ENCODE measurements at regions not wholly inside any gene's neighbourhood (a gene's known extent, or its start where the extent isn't known, plus 50 kb on each side); places are given as distances from the start of the nearest gene placed in this dataset.
A peak's percentile ranks its signal among the peaks of the same experiment; 100 is the strongest.

DNA sequence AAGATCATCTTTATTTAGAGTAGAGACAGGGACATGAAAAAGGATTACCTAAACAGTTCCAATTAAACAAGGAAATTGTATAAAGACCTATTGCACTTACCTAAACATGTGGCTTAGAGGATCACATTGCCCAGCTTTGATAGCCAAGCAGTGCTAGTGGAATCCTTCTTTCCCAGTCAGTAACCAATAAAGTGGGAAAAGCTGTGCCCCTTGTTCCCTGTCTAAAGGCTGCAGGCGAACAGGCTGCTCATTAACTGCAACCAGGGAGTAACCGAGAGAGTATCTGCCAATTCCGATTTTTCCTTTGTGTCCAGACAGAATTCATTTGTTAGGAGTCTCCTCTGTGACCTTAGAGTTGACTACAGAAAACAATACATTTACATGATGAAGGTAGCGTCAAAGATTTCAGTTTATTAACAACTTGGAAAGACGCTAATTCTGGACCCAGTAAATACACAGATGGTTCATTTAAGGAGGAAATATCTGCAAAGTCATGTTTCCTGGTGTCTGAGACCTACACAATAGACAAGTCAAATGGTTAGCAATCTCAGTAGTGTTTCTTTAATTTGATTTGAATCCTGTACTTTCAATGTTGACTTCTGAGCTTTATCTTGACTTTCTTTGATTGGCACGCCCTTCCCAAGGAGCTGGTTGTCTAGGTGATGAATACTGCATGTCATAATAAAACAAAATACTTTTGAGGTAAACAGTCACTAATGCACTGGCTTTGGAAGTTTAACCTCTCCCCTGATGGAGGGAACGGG, 57.3 kb upstream of the MET start:
- DNase-seq (ENCODE audit: low read depth) = peak; percentile 44
- in situ Hi-C loops (cut with HindIII; ENCODE audit: low pct_unique_long_range_greater_than_20kb, low sequenced_read_pairs) = no loop called here

DNA sequence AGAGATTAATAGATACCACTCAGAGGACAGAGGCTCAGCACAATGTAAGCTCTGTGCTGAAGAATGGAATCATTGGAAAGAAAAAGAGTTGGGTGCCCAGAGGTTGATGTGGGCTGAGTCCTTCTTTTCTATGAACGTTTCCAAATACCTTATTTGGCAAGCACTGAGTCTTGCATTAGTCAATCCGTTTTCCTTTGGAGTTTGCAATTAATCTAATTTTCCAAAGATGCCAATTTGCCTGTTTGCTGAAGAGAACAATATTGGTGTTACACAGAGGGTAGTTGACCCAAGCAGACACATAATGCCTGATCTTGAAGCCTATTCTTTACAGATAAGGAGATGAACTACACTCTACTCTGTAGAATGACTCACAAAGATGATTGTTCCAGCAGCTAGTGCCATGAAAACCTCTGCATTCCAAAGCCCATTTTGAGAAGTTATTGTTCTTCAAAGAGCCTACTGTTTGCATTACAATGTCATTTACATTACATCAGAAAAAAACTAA, 55.4 kb upstream of the MET start:
- no peak for DNase-seq (ENCODE audit: low read depth)
- in situ Hi-C loops (cut with HindIII; ENCODE audit: low pct_unique_long_range_greater_than_20kb, low sequenced_read_pairs) = no loop called here

DNA sequence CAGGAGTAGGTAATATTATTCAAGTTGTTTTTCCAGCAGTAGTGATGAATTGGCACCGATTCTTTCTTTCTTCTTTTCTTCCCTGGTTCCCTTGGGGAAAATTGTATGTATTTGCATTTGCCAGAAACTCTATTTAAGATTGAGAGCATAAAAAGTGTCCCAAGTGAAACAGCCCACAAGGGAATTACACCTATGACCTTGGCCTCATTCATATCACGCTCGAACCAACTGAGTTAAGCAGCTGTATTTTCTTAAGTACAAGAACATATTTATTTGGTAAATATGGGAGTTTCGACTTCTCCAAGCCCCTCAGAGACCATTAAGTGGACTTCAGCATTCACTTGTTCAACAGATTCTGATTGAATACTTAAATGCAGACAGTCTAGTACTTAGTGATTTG, 54.1 kb upstream of the MET start:
- no peak for DNase-seq (ENCODE audit: low read depth)
- in situ Hi-C loops (cut with HindIII; ENCODE audit: low pct_unique_long_range_greater_than_20kb, low sequenced_read_pairs) = no loop called here

DNA sequence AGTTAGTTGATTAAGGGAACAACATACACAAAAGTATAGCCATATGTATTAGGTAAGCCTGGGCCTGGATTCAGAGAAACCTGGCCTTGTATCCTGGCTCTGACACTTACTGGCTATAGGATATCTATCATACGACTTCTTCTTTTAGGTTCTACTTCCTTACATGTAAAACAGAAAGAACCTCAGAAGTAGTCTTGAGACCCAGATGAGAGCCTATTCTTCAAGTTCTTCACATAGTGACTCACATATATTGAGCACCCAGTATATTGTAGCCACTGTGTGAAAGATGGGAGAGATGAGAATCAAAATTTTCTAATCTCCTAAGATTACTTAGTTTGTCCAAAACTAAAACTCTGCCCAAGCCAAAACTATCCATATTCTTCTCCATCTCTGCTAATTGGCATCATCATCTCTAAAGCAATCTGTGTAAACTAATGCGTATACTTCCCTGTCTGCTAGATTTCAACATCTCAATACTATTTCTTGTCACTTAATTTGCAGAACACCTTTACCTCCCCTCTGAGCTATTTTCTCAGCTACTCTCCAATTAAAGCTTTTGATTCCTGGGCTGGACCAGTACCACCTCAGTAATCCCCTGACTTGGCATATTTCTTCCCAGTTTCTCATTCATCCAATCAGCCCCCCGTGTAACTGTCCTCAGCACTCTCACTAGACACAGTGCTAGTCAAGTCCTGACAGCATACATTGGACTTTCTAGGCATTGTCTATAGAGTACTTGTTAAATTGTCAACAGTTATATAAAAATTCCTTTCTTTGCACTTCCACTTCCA, 53.5 kb upstream of the MET start:
- DNase-seq (ENCODE audit: low read depth) = no peak
- in situ Hi-C loops (cut with HindIII; ENCODE audit: low pct_unique_long_range_greater_than_20kb, low sequenced_read_pairs) = no loop called here

DNA sequence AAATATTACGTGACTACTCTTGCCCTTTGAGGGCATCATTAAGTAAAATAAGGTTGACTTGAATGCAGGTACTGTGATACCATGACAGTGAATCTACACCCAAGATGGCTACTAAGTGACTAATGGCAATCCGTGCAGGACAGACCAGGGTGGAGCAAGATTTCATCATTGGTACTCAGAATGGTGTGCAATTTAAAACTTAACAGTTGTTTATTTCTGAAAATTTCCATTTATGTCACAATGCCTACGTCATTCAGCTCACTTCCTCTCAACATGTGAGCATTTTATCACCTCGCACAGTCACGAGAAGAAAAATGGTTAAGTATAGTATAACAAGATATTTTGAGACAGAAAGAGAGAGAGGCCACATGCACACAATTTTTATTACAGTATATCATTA, 50.3 kb upstream of the MET start:
- in situ Hi-C loops (cut with HindIII; ENCODE audit: low pct_unique_long_range_greater_than_20kb, low sequenced_read_pairs) = no loop called here
- DNase-seq (ENCODE audit: low read depth) = no peak

All from Caki2 (cell line).